ENCODE measurements at regions not wholly inside any gene's neighbourhood (a gene's known extent, or its start where the extent isn't known, plus 50 kb on each side); places are given as distances from the start of the nearest gene placed in this dataset.
A peak's percentile ranks its signal among the peaks of the same experiment; 100 is the strongest.
"Not testable (repeated sequence)": the region's sequence is repeated elsewhere in the genome, so short reads cannot be mapped to it uniquely, and the experiment has no call there.

DNA sequence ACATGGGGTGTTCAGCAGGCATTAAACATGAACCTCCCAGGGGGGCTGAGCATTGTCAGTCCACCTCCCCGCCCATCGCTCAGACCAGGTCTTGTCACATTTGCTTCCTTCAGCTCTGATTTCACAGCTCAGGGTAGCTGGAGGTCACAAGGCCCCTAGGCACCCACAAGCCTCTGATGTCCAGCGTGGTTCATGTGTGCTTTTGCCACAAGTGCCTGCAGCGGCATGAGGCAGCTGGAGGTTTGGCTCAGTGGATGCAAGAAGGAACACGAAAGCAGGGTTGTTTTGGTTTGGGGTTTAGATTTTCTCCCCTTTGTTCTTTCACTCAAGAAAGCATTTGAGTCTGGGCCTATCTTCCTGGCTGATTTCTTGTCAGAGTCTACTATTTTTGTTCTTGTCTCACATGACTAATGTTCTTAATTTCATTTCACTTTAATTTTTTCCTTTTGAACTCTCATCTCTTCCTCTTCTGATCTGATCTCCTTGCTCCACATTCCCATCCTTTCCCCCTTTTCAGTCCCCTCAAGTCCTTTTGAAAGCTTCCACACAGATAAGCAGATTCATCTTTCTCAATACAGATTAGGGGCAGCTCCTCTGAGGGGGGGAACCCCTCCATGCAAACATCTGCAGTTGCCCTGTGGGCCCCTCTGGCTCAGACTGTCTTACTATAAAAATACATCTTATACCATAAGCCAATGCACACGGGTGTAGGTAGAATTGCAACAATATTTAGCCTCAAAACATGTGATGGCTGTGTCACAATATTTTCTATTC lies 68.1 kb upstream of the CEP85L start:
- DNase-seq (ENCODE audit: low read depth): no peak

DNA sequence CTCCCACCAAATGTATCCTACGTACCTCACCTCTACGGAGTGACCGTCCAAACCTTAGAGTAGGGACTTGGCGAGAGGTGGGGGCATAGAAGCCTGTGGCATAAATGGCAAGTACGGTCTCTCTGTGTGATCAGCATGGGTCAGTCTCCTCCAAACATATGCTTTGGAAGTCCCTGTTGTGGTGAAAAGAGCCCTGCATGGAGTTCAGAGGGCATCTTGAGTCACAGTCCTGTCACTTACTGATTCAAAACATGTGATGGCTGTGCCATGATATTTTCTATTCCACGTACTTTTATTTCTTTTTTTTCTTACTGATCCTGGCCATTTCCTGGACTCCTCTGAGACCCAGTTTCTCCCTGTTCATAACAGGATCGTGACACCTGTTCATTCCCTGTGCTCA lies 67.5 kb upstream of the CEP85L start:
- DNase-seq (ENCODE audit: low read depth): no peak

DNA sequence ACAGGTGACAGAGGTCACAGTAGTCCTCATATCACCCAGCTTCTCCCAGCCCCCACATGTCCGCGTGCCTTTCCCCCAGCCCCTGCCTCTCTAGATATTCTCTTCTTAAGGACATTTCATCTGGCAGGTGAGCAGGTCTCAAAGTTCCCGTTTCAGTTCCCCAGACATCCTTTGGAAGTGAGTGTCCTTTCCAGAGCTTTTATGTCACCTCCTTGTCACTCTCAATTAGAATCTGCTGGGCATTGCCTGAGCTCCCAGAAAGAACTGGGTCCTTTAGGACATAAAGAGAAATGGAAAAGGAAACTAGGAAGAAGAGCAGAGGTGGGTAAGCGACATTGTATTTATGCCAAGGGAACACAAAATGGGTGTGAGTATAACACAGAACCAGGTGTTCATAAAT lies 66.9 kb upstream of the CEP85L start:
- DNase-seq (ENCODE audit: low read depth): no peak

DNA sequence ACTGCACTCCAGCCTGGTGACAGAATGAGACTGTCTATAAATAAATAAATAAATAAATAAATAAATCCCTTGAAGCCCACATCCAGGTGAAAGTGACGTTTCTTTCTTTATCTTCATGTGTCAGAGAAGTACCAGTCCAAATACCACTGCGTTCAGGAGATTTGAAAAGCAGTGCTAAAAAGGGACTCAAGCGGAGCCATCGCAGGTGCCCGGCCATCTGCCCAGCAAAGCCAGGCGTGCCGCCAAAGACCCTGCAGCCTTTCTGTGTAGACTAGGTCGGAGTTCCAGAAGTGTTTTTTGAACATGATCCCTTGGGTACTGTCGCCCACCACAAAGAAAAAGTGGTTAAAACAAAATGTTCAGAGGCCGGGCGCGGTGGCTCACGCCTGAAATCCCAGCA lies 65.7 kb upstream of the CEP85L start:
- no peak for DNase-seq (ENCODE audit: low read depth)

DNA sequence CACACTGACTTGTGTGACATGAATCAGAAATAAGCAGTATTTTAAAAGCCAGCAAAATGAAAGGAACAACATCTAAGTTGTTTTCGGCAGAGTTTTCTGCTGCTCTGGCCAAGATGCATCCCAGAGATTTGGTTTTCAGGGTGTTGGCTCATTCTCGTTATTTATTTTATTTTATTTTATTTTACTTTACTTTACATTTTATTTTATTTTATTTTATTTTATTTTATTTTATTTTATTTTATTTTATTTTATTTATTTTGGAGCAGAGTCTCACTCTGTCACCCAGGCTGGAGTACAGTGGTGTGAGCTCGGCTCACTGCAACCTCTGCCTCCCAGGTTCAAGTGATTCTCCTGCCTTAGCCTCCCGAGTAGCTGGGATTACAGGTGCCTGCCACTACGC lies 64.5 kb upstream of the CEP85L start:
- not testable (repeated sequence) for DNase-seq (ENCODE audit: low read depth)

DNA sequence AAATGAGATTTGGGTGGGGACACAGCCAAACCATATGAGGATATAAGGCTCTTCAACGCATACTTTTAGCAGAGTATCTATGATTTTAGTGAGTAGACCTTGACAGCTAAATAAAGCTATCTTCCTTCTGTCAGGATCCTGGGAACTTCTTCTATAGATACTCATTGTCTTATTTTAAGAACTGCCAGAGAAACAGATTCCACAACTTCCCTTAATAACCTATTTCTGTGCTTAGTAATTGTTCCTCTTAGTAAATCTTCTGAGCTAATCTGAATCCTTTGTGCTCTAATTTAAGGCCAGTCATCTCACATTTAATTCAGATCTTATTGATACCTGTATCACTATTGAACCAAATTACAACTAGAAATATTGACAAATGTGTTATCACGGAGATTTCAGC lies 64.0 kb upstream of the CEP85L start:
- no peak for DNase-seq (ENCODE audit: low read depth)

DNA sequence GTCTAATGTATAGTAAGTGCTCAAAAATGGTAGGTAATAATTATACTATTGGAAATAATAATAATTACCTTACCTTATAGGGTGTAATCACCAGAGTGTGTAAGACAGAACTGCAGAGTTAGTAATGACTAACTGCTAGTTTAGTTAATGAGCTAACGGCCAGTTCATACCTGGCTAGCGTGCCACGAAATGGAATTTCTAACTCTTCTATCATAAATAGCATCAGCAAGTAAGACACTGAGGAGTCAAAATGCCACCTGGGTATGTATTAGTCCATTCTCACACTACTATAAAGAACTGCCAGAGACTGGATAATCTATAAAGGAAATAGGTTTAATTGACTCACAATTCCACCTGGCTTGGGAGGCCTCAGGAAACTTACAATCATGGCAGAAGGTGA lies 63.4 kb upstream of the CEP85L start:
- no peak for DNase-seq (ENCODE audit: low read depth)

DNA sequence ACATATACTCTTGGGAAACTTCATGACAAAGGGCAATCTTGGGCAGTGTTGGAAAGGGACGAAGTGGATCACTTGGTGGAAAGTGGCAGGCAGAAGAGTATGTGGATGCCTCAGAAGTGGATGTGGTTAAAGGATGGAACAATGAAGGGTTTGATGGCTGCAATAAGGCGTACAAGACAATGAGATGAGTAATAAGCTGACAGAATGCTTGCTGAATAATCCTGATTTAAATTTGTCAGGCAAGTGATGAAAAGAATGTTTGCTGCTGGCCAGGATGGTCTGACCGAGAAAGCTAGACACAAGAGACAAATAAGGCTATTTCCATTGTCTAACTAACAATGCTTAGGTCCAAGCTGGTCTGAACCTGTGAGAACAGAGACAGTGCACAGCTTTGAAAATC lies 61.6 kb upstream of the CEP85L start:
- peak; percentile 94 for DNase-seq (ENCODE audit: low read depth)

DNA sequence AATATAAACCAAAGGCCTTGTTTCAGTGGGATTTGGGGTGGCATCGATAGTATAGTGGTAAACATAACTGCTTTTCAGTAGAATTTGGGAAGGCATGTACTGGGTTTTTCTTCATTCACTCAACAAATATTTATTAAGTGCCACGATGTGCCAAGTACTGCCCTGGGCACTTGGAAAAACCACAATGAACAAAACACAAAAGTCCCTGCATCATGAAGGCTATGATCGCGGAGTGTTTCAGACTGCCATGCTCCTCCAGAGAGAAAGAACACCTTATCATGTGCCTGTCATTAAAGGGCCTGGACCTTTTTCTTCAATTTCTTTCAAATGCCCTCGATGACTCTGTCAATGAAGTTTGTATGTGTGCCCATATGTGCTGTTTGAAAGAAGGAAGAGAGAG lies 59.2 kb upstream of the CEP85L start:
- DNase-seq (ENCODE audit: low read depth): no peak

DNA sequence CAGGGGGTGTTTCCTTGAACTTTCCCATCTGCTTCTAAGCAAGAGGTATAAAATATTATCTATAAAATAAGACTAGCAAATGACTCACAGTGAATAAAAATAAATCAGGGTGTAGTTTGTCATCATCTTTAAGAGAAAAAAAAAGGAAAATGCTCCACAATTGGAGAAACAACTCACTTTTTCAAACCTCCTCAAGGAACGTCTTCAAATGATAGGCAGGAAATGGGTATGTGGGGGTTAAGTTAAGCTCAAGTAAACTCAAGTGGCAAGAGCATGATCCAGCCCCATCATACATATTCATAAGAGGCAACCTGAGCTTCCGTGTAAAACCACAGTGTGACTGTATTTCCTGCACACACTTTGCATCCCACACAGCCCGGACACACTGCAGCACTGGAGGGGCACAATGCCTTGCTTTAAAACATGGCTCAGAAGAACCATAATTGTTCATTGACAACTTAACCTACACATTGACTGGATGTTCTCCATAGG lies 58.5 kb upstream of the CEP85L start:
- peak; percentile 97 for DNase-seq (ENCODE audit: low read depth)

DNA sequence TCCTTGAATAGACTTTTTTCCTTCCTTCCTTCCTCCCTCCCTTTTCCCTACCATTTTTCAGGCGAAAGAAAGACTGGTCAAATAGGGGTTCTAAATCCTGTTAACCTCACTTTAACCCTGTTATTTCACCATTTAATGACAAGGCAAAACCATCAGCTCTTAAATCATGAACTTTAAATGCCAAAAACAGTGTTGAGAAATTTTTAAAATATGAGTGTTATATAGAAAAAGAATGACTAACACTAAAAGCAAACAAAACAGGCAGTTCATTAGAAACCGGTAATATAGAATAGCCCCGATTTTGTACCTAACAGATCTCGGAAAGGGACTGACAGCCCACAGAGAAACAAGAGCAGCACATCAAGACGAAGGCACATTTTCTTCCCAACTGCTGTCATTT lies 57.4 kb upstream of the CEP85L start:
- no peak for DNase-seq (ENCODE audit: low read depth)

DNA sequence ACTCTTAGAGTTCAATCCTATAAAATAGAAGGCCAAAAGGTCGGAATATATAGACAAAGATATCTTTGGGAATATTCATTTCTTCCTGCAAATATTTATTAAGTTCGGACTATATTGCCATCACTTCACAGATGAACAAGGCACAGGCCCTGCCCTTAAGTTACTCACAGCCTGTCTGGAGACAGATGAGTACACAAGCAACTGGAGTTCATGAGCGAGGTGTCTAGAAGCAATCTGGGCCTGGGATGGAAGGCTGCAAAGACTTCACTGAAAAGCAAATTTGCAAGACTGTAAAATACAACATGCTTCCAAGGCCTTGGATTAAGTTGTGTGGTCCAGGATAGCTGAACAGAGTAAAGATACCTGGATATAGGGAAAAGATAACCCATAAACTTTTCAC lies 56.7 kb upstream of the CEP85L start:
- peak; percentile 24 for DNase-seq (ENCODE audit: low read depth)

DNA sequence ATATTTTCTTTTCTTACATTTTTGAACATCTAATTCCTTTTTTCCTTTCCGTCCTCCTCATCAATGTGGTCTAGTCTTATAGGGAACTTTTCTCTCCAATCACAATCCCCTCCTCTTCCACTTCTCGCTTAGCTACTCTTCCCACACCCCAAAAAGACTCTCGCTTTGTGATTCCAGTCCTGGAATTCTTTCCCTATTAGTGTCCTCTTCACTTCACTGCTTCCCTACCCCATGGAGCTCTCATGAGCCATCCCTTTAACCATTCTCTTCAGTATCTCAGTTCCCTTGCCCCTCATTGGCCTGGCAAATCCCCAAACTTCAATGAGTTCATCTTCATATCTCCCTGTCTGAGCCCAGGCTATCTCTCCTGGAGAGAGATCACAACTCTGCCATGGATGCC lies 55.3 kb upstream of the CEP85L start:
- no peak for DNase-seq (ENCODE audit: low read depth)

DNA sequence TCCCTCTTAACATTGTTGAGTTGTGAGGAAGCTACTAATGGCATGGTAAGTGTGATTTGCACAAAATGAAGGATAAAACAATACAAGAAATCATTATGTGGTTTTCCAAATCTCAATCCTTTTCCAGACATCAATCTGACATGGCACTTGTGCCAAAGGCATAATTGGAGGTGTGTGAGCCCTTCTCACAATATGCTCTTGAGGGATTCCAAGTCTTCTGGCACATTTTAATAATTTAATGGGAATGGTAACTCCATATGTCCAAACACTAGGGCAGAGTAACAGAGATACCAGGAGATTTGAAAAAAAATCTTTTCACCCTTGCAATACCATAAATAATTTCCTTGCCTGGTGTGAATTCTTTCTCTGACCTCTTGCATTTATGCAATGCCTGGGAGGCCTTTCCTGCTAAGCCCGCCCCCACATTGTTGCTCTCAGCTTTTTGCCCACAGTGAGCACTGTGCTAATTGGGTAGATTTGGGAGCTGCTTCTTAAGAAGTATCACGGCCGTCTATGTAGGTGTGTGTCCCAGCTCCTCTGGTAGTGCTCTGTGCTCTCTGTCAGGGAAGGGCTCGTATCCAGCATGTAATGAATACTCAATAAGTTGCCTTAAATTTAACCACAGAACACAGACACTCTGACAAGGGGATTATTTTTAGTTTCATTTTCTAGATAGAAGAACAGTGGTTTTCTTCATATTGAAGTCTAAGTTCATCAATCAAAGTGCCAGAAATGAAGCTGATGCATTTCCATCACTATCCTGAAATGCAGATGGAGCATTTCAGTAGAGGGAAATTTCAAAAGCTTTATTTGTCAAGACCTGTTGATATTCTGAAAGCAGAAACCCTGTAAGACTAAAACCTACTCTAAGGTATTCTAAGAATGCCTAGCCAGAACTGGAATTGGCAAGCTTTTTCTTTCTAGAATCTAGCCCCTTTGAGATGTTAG lies 54.4 kb upstream of the CEP85L start:
- no peak for DNase-seq (ENCODE audit: low read depth)

DNA sequence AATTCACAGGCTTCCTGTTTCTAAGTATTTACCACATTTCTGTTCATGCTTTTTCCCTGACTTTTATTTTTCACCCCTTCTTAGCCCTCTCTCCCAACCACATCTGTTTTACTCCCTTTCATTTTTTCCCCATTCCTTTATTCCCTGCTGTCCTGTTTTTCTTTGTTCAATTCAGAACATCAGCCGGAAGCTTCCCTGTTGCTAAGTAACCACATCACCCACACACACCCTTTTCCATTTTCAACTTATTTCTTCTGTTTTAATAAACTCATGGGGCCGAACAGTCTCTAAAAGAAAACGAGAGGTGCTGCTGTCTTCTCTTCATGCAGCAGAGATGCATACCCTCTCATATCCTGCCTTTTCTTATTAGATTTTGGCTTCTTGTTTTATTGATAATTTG lies 53.5 kb upstream of the CEP85L start:
- no peak for DNase-seq (ENCODE audit: low read depth)

DNA sequence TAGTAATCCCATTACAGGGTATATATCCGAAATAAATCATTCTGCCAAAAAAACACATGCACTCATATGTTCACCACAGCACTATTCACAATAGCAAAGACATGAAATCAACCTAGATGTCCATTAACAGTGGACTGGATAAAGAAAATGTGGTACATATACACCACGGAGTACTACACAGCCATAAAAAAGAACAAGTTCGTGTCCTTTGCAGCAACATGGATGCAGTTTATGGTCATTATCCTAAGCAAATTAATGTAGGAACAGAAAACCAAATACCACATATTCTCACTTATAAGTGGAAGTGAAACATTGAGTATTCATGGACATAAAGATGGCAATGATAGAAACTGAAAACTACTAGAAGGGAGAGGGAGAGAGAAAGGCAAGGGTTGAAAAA lies 49.9 kb upstream of the CEP85L start:
- DNase-seq (ENCODE audit: low read depth): not testable (repeated sequence)

All from HT1080 (cell line).